SK-N-MC (cell line): ENCODE measurements at regions not wholly inside any gene's neighbourhood (a gene's known extent, or its start where the extent isn't known, plus 50 kb on each side); places are given as distances from the start of the nearest gene placed in this dataset.

Source experiments
- EZH2 ChIP-seq: fragments of 200-600 bp; sonication (generic); IDR thresholded peaks from one replicate; pipeline ENCODE4 v1.6.1; 2017; ENCODE audit warnings: antibody characterized with exemption
- FOXP2 ChIP-seq: optimal IDR thresholded peaks from 2 replicates; pipeline ENCODE3; 2011; ENCODE audit warnings: mild to moderate bottlenecking, moderate library complexity; ENCODE audit not compliant: insufficient read depth; ENCODE audit errors: extremely low read length, control extremely low read depth
- POLR2AphosphoS5 ChIP-seq: IDR thresholded peaks from 2 replicates; pipeline ENCODE4 v1.6.1; 2012; ENCODE audit warnings: mild to moderate bottlenecking, low read depth, low read length, borderline replicate concordance

- TF ChIP-seq POLR2AphosphoS5 (no peak), EZH2 (no peak), FOXP2 (no peak)
These were observed 125.7 kb upstream of the FBXL17 start for GRCh38 chr5:108507631-108508030.
